ENCODE measurements at regions not wholly inside any gene's neighbourhood (a gene's known extent, or its start where the extent isn't known, plus 50 kb on each side); places are given as distances from the start of the nearest gene placed in this dataset.

DNA sequence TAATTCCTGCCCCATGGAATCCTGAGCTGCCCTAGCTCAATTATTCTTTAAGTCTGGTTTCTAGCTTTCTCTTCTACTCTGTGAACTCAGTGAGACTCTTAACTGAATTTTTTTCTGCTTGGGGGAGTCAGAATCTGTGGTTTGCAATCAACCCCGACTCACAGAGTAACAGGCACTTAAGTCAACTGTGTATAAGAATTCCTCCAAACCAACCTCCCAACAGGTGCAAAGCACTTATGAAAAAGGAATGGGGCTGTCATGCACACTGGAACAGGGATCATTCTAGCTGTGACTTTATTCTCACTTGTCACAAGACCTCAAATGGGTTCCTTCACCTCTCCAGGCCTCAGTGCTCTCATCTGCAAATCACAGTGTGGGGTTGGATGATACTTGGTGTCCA lies 60.3 kb upstream of the SYT6 start:
- Histone ChIP-seq H3K27me3 (ENCODE audit: low read length) (no peaks in the 10 kb centered on the region), H3K79me2 (ENCODE audit: insufficient read depth, low read length) (no peaks in the 10 kb centered on the region), H3F3A (ENCODE audit: insufficient read depth) (no peaks in the 10 kb centered on the region), H2AFZ (ENCODE audit: low read depth, low read length, severe bottlenecking) (no peak overlapping the region), H3K4me2 (ENCODE audit: low read depth, low read length, poor library complexity, severe bottlenecking) (no peak overlapping the region), H3K9ac (ENCODE audit: low read length) (no peak overlapping the region), H3K36me3 (ENCODE audit: low read length) (no peaks in the 10 kb centered on the region), H4K20me1 (ENCODE audit: low read depth, low read length) (no peaks in the 10 kb centered on the region), H3K9me3 (ENCODE audit: insufficient read depth, low read length) (no peaks in the 10 kb centered on the region), H3K9me2 (replicated peaks; ENCODE audit: insufficient read depth, low read length) (no peaks in the 10 kb centered on the region), H3K4me3 (ENCODE audit: insufficient read depth, low read length, poor library complexity, severe bottlenecking) (no peak overlapping the region), H3K27ac (ENCODE audit: low read depth, low read length) (no peak overlapping the region)
- TF ChIP-seq, protein P1, sequence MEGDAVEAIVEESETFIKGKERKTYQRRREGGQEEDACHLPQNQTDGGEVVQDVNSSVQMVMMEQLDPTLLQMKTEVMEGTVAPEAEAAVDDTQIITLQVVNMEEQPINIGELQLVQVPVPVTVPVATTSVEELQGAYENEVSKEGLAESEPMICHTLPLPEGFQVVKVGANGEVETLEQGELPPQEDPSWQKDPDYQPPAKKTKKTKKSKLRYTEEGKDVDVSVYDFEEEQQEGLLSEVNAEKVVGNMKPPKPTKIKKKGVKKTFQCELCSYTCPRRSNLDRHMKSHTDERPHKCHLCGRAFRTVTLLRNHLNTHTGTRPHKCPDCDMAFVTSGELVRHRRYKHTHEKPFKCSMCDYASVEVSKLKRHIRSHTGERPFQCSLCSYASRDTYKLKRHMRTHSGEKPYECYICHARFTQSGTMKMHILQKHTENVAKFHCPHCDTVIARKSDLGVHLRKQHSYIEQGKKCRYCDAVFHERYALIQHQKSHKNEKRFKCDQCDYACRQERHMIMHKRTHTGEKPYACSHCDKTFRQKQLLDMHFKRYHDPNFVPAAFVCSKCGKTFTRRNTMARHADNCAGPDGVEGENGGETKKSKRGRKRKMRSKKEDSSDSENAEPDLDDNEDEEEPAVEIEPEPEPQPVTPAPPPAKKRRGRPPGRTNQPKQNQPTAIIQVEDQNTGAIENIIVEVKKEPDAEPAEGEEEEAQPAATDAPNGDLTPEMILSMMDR (IDR thresholded peaks at IDR 0.05; ENCODE audit: insufficient read depth, low read length, poor library complexity, severe bottlenecking): no peak
- TF ChIP-seq EZH2phosphoT487 (conservative IDR thresholded peaks at IDR 0.05; ENCODE audit: low read length): no peak

DNA sequence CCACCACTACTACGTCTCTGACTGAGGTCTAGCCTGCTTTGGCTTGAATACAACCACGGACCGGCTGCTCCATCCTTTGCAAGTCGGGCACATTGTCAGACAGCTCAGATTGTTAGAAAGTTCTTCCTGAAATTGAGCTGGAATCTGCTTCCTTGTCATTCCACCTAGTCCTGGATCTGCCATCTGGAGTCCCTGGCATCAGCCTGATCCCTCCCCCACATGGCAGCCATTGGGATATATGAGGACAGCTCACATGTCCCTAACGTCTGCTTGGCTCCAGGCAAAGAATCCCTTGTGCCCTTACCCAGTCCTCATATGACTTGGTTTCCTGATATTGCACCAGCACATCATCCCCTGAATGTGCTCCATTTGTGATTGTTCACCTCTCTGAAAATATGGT lies 56.3 kb upstream of the SYT6 start:
- Histone ChIP-seq H4K20me1 (ENCODE audit: low read depth, low read length) (no peaks in the 10 kb centered on the region), H3K9ac (ENCODE audit: low read length) (no peak overlapping the region), H2AFZ (ENCODE audit: low read depth, low read length, severe bottlenecking) (no peak overlapping the region), H3K36me3 (ENCODE audit: low read length) (no peaks in the 10 kb centered on the region), H3K4me2 (ENCODE audit: low read depth, low read length, poor library complexity, severe bottlenecking) (no peak overlapping the region), H3F3A (ENCODE audit: insufficient read depth) (no peaks in the 10 kb centered on the region), H3K27ac (ENCODE audit: low read depth, low read length) (no peak overlapping the region), H3K9me2 (replicated peaks; ENCODE audit: insufficient read depth, low read length) (no peaks in the 10 kb centered on the region), H3K4me3 (ENCODE audit: insufficient read depth, low read length, poor library complexity, severe bottlenecking) (no peak overlapping the region), H3K79me2 (ENCODE audit: insufficient read depth, low read length) (no peaks in the 10 kb centered on the region), H3K27me3 (ENCODE audit: low read length) (no peaks in the 10 kb centered on the region), H3K9me3 (ENCODE audit: insufficient read depth, low read length) (no peaks in the 10 kb centered on the region)
- no peak for TF ChIP-seq EZH2phosphoT487 (conservative IDR thresholded peaks at IDR 0.05; ENCODE audit: low read length)
- TF ChIP-seq, protein P1 (IDR thresholded peaks at IDR 0.05; ENCODE audit: insufficient read depth, low read length, poor library complexity, severe bottlenecking): no peak

DNA sequence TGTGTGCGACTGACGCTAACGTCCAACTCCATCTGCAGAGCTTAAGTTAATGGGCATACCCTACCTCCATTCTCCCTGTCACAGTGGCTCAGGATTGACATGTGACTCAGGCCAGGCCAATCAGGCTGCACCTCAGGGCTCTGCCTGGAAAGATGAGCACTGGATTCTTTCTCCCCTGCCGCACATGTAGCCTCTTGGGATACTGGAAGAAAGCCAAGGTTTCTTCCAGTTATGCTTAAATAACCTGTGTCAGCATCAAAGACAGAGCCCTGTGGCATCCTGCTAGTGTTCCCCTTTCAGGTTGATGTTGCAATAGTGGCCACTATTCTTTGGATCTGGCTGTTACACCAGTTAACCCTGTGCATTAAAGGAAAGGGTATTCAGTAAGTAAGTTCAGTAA lies 55.0 kb upstream of the SYT6 start:
- Histone ChIP-seq H3K9ac (ENCODE audit: low read length) (no peak overlapping the region), H3K27ac (ENCODE audit: low read depth, low read length) (no peak overlapping the region), H3K27me3 (ENCODE audit: low read length) (no peaks in the 10 kb centered on the region), H3F3A (ENCODE audit: insufficient read depth) (no peaks in the 10 kb centered on the region), H4K20me1 (ENCODE audit: low read depth, low read length) (no peaks in the 10 kb centered on the region), H3K79me2 (ENCODE audit: insufficient read depth, low read length) (no peaks in the 10 kb centered on the region), H3K4me2 (ENCODE audit: low read depth, low read length, poor library complexity, severe bottlenecking) (no peak overlapping the region), H3K9me2 (replicated peaks; ENCODE audit: insufficient read depth, low read length) (no peaks in the 10 kb centered on the region), H3K4me3 (ENCODE audit: insufficient read depth, low read length, poor library complexity, severe bottlenecking) (no peak overlapping the region), H2AFZ (ENCODE audit: low read depth, low read length, severe bottlenecking) (no peak overlapping the region), H3K9me3 (ENCODE audit: insufficient read depth, low read length) (no peaks in the 10 kb centered on the region), H3K36me3 (ENCODE audit: low read length) (no peaks in the 10 kb centered on the region)
- TF ChIP-seq, protein P1 (IDR thresholded peaks at IDR 0.05; ENCODE audit: insufficient read depth, low read length, poor library complexity, severe bottlenecking): no peak
- TF ChIP-seq EZH2phosphoT487 (conservative IDR thresholded peaks at IDR 0.05; ENCODE audit: low read length): no peak

DNA sequence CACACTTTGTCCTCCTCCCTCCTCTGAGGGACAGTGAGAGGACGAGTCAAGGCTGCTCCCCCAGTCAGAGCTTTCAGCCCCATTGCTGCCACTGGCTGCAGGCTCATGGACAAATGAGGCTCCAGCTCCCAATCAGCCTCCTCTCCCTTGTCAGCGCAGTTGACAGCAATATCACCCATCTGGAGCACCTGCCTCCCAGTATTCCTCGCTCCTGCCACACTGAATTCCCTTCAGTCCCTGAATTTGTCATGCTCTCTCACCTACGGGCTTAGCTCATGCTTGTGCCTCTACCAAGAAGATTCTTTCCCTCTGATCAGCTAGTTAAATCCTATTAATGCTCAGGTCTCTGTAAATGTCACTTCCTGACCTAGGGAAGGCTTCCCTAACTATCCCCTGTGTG lies 54.4 kb upstream of the SYT6 start:
- TF ChIP-seq, protein P1 (IDR thresholded peaks at IDR 0.05; ENCODE audit: insufficient read depth, low read length, poor library complexity, severe bottlenecking): no peak
- no peak for TF ChIP-seq EZH2phosphoT487 (conservative IDR thresholded peaks at IDR 0.05; ENCODE audit: low read length)
- no peaks in the 10 kb centered on the region for H3K9me2 ChIP-seq (replicated peaks; ENCODE audit: insufficient read depth, low read length)
- no peaks in the 10 kb centered on the region for H3K79me2 ChIP-seq (ENCODE audit: insufficient read depth, low read length)
- no peaks in the 10 kb centered on the region for H3F3A ChIP-seq (ENCODE audit: insufficient read depth)
- H4K20me1 ChIP-seq (ENCODE audit: low read depth, low read length): no peaks in the 10 kb centered on the region
- no peak overlapping the region for H3K9ac ChIP-seq (ENCODE audit: low read length)
- H3K9me3 ChIP-seq (ENCODE audit: insufficient read depth, low read length): no peaks in the 10 kb centered on the region
- H3K4me3 ChIP-seq (ENCODE audit: insufficient read depth, low read length, poor library complexity, severe bottlenecking): no peak overlapping the region
- no peak overlapping the region for H3K4me2 ChIP-seq (ENCODE audit: low read depth, low read length, poor library complexity, severe bottlenecking)
- H3K27ac ChIP-seq (ENCODE audit: low read depth, low read length): no peak overlapping the region
- no peaks in the 10 kb centered on the region for H3K27me3 ChIP-seq (ENCODE audit: low read length)
- no peak overlapping the region for H2AFZ ChIP-seq (ENCODE audit: low read depth, low read length, severe bottlenecking)
- H3K36me3 ChIP-seq (ENCODE audit: low read length): no peaks in the 10 kb centered on the region

All from SU-DHL-6 (cell line).